HL-60 (cell line): ENCODE measurements at regions not wholly inside any gene's neighbourhood (a gene's known extent, or its start where the extent isn't known, plus 50 kb on each side); places are given as distances from the start of the nearest gene placed in this dataset.

ENCODE experiments used
- DNase-seq, 2 experiments: peaks; one replicate each; pipeline ENCODE4 v3.0.0-alpha.2; 2010 to 2020; ENCODE audit warnings: low read depth in 1 of 2, low spot score in 1 of 2
- H3K27ac ChIP-seq: fragments of 250-450 bp; sonication (Bioruptor Pico); replicated peaks from 2 replicates; pipeline ENCODE4 v1.5.1; 2020; ENCODE audit warnings: mild to moderate bottlenecking, moderate library complexity
- H3K27me3 ChIP-seq: fragments of 250-450 bp; sonication (Bioruptor Pico); 2 replicates; pipeline ENCODE4 v1.5.1; 2021; ENCODE audit warnings: mild to moderate bottlenecking, moderate library complexity; ENCODE audit not compliant: insufficient read depth, poor library complexity, severe bottlenecking
- H3K4me3 ChIP-seq: replicated peaks from 2 replicates; pipeline ENCODE4 v1.5.1; 2011; ENCODE audit warnings: mild to moderate bottlenecking, control low read depth, low read length; ENCODE audit not compliant: insufficient read depth
- CTCF ChIP-seq: IDR thresholded peaks from one replicate; pipeline ENCODE4 v1.5.1; 2011; ENCODE audit warnings: low read length, control low read depth, inconsistent platforms; ENCODE audit not compliant: insufficient read depth
- GABPA ChIP-seq: IDR thresholded peaks from 2 replicates; pipeline ENCODE4 v1.6.1; 2012; ENCODE audit warnings: low read depth
- POLR2AphosphoS5 ChIP-seq: IDR thresholded peaks from 2 replicates; pipeline ENCODE4 v1.6.1; 2012; ENCODE audit warnings: low read depth
- REST ChIP-seq: IDR thresholded peaks from 2 replicates; pipeline ENCODE4 v1.6.1; 2012; ENCODE audit warnings: low read depth; ENCODE audit not compliant: insufficient replicate concordance
- SPI1 ChIP-seq: IDR thresholded peaks from 2 replicates; pipeline ENCODE4 v1.6.1; 2012; ENCODE audit warnings: low read depth, mild to moderate bottlenecking, borderline replicate concordance

- no peaks in the 10 kb centered on the region for H3K27me3 ChIP-seq
- H3K27ac ChIP-seq, result no peak overlapping the region
- no peak overlapping the region for H3K4me3 ChIP-seq
- TF ChIP-seq POLR2AphosphoS5 (no peak), GABPA (no peak), SPI1 (no peak)
- DNase-seq, result no peak
Observed at GRCh38 chr9:88742483-88742882, 207.5 kb downstream of the NXNL2 start.

GRCh38 chr9:88742905-88743304 lies 207.9 kb downstream of the NXNL2 start:
- Histone ChIP-seq H3K4me3 (no peak overlapping the region), H3K27me3 (no peaks in the 10 kb centered on the region), H3K27ac (no peak overlapping the region)
- TF ChIP-seq REST (no peak), GABPA (no peak), POLR2AphosphoS5 (no peak), SPI1 (no peak), CTCF (no peak)
- no peak for DNase-seq

- H3K4me3 ChIP-seq, result no peak overlapping the region
- no peak for DNase-seq
- TF ChIP-seq POLR2AphosphoS5, result no peak
- H3K27me3 ChIP-seq, result no peaks in the 10 kb centered on the region
- no peak overlapping the region for H3K27ac ChIP-seq
Observed at GRCh38 chr9:88745276-88746001, 210.5 kb downstream of the NXNL2 start.

GRCh38 chr9:88746029-88746742 lies 211.2 kb downstream of the NXNL2 start:
- Histone ChIP-seq H3K4me3 (no peak overlapping the region), H3K27ac (no peak overlapping the region), H3K27me3 (no peaks in the 10 kb centered on the region)
- TF ChIP-seq GABPA (no peak), CTCF (no peak), SPI1 (no peak), REST (no peak), POLR2AphosphoS5 (no peak)
- no peak for DNase-seq
